ENCODE measurements at regions not wholly inside any gene's neighbourhood (a gene's known extent, or its start where the extent isn't known, plus 50 kb on each side); places are given as distances from the start of the nearest gene placed in this dataset.
"Not testable (repeated sequence)": the region's sequence is repeated elsewhere in the genome, so short reads cannot be mapped to it uniquely, and the experiment has no call there.

DNA sequence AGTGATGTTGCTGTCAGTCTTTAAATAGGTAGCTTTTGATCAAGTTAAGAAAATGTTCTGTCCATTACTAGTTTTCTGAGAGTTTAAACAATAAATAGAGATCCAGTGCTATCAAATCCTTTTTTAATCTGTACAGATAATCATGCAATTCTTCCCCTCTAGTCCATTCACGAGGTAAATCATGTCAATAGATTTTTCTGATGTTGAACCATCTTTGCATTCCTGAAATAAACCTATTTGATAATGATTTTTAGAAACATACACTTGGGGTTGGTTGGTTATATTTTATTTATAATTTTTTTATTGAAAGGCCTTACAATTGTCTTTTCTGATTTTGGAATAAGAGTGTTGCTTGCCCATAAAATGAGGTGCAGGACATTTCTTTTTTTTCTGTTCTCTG, 95.0 kb downstream of the FAM53A start:
- no peak for DNase-seq

DNA sequence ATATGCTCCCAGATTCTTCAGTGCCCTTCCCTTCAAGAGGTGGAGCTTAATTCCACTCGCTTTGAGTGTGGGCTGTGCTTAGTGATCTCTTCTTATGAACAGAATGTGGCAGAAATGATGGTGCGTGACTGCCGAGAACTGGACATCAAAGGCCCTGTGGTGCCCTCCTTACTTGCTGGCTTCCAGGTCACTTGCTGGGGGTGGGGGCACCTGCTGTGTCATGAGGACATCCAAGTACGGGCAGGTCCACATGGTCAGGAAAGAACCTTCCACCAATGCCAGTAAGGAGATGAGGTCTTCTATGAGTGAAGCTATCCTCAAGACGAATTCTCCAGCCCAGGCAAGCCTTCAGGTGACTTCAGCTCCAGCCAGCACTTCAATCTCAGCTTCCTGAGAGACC, 95.8 kb downstream of the FAM53A start:
- no peak for DNase-seq

DNA sequence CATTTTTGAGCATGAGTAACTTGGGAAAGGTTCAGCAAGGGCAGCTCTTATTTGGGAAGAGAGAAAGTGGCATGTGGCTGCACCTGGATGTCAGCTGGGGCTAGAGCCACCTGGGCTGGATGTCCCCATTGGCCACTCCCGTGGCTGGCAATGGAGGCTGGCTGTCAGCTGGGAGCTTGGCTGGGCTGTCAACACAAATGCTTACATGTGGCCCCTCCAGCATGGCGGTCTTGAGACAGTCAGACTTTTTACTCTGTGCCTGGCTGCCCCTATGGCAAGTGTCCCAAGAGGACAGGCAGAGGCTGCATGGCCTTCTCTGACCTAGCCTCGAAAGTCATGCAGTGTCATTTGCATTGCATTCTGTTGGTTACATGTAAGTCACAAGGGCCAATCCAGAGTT, 99.6 kb downstream of the FAM53A start:
- no peak for DNase-seq

DNA sequence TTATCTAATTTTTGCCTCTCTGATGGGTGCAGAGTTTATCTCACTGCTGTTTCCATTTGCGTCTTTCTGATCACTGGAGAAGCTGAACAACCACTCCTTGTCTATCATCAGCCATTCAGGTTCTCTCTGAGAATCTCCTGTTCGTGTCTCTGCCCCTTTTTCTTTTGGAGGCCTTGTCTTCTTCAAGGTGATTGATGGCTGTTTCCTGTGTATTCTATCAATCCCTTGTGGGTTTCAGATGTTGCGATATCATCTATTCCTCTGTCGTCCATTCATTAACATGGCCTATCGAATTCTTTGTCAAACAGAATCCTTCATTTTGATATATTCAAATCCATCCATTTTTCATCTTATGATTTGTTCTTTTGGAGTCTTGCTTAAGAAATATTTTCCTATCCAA, 100.3 kb downstream of the FAM53A start:
- no peak for DNase-seq

DNA sequence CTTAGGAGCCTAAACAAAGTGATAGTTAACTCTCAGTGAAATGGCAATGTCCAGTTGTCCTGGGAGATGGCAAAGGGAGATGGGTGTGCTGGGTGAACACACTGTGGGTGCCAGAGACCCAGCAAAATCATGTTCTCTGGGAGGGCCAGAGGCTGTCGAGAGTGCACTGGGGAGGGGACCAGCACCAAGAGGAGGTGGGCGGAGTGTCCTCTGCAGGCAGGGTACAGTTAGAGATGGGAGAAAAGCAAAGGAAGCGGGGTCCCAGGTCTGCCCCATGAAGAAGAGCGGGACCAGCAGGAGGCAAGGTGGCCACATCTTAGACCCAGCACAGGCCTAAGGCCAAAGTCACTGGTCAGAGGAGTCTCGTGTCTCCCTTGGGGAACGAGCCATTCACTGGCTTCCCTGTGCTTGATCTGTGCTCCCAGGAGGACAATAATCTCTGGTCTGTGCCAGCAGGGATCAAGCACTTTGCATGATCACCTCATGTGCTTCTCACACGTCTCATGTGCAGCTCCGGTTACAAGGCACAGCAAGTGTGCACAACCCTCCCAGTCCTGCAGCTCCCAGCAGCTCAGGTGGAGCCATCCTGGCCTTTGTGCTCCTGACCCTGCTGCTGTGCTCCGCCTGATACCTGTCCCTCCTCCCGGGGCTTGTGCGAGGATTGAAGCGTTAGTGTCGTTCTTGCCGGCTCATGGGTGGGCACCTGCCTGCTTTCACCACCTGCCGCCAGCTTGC, 100.9 kb downstream of the FAM53A start:
- DNase-seq, result no peak

DNA sequence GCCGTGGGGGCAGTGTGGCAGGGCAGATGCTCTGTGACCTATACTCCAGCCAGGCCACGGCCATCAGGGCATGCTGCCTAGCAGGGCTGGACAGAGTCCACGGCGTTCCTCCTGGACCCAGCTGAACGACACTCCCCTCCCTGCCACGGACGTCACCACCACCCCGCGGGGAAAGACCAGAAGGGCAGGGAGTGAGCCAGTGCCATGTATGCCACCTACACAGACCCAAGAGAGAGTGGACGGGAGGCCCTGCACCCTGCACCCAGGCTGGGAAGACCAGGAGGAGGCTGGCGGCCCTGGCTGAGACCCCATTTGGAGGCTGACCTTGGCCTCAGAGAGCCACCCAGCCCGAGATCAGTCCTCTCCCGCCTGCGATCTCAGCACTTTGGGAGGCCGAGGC, 101.9 kb downstream of the FAM53A start:
- DNase-seq, result no peak

DNA sequence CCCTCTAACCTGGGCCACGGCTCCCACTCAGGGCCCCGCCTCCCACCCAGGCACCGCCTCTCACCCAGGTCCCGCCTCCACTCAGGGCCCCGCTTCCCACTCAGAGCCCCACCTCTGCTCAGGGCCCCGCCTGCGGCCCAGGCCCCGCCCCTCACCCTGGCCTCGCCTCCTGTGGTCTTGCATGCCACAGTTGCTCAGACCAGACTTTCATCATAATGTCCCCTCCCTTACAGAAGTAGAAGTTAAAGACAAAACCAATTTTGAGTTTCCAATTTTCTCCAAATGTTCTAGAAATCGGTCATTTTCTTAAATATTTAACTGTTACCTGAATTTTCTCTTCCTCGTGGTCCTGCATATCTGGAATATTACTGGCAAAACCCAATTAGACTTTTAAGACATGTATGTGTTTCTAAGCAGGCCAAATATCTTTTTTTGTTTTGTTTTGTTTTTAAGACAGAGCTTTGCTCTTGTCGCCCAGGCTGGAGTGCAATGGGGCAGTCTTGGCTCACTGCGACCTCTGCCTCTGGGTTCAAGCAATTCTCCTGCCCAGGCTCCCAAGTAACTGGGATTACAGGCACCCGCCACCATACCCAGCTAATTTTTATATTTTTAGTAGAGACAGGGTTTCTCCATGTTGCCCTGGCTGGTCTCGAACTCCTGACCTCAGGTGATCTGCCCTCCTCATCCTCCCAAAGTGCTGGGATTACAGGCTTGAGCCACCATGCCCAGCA, 102.8 kb downstream of the FAM53A start:
- peak; percentile 84 for DNase-seq

DNA sequence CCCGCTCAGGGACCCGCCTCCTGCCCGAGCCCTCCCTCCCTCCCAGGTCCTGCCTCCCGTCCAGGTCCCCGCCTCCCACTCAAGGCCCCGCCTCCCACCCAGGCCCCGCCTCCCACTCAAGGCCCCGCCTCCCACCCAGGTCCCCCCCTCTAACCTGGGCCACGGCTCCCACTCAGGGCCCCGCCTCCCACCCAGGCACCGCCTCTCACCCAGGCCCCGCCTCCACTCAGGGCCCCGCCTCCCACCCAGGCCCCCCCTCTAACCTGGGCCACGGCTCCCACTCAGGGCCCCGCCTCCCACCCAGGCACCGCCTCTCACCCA, 103.5 kb downstream of the FAM53A start:
- not testable (repeated sequence) for DNase-seq

DNA sequence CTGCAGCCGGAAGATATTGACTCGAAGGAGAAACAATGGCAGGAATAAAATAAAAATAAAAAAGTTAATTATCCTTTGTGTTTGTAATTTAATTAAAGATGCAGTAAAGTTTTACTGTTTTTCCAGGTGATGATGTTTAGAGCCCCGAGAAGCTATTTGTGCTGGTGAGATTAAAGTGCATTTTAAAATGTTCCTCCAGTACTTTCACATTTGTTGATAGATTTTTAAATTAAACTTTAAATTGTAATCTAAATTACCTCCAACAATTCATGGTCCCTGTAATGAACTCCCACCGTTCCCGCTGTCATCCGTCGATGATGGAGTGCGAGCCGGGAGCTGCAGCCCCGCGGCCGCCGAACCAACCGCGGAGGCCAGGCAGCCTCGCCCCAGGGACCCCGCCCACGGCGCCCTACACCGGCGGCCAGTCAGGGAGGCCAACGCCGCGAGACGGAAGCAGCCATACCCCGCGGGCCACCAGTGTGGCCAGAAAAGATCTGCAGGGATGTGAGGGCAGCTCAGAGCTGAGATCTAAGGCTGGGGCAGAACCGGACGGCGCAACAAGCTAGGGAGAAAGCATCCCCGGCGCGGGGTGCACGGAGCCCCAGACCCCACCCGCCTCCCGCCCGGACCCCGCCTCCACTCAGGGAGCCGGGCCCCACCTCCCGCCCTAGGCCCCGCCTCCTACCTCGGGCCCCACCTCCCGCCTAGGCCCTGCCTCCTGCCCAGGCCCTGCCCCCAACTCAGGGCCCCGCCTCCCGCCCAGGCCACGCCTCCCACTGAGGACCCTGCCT, 104.0 kb downstream of the FAM53A start:
- DNase-seq, result peak; percentile 81

DNA sequence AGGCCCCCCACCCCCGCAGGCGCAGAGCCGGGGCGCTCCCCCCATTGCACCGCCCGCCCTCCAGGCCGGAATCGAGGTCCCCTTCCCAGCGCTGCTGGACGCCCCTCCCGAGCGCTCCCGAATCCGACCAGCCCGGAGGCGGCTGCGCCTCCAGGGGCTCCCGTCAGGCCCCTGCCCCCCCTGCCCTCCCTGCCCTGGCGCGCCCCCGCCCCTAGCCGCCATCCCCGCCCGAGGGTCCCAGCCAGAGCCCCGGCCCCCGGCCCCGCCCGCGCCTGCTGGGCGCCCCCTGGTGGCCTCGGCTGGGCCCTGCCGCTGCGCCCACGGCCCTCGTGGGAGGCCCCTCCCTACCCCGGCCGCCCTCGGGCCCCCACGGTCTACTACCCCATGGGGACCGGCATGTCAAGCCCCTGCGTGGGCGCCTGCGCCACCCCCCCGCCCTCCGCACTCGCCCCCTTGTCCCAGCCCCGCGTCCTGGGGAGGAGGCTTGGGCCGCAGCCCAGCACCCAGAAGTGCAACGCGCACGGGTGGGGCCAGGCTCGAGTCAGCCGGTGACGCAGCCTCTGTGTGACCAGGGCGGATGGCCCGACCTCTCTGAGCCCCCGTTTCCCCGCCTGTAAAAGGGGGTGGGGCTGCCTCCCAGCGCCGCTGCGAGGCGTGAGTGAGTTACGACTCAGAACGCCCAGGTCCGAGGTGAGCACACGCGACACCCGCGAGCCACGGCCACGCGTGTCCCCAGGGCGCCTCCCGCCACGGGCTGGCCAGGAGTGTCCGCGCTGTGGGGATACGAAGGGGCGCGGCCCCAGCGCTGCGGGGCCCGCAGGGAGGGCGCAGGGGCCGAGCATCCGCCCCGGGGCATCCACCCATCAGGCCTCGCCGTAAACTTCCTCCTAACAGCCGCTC, 104.9 kb downstream of the FAM53A start:
- DNase-seq, result peak; percentile 61

DNA sequence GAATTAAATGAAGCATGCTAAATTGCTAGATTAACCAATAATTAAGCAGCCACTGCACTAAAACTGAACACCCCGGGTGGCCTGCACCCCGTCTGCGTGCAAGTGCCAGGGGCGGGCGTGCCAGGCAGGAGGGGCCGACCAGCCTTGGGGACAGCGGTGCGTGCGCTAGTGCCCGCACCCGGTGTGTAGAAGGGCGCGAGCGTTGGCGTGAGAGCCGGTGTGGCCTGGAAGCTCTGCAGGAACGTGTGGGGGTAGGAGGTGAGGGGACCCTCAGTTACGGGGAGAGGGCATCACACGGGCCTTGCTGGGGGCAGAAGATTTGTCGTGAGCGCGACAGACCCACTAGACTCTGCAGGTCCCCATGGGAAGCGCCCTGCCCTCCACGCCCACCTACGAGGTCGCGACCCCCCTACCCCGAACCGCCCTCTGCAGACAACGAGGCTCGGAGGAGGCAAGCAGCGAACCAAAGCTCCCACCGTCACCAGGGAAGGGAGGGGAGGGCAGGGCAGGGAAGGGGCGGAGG, 105.8 kb downstream of the FAM53A start:
- no peak for DNase-seq

DNA sequence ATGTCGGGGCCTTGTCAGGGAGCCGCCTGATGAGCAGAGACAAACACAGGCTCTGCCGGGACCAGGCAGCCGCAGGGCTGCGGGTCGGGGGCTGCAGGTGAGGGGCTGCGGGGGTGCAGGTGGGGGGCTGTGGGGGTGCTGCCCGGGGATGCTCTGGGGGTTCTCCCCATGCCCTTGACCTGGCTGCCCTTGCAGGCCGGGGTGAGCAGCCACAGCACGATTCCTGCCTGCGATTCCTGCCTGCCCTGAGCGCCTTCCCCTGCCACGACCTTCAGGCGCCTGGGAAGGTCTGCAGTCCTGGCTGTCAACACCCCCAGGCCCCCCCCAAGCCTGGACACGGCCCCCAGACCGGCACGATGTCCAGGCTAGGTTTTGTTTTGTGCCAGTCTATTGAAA, 106.3 kb downstream of the FAM53A start:
- DNase-seq, result no peak

DNA sequence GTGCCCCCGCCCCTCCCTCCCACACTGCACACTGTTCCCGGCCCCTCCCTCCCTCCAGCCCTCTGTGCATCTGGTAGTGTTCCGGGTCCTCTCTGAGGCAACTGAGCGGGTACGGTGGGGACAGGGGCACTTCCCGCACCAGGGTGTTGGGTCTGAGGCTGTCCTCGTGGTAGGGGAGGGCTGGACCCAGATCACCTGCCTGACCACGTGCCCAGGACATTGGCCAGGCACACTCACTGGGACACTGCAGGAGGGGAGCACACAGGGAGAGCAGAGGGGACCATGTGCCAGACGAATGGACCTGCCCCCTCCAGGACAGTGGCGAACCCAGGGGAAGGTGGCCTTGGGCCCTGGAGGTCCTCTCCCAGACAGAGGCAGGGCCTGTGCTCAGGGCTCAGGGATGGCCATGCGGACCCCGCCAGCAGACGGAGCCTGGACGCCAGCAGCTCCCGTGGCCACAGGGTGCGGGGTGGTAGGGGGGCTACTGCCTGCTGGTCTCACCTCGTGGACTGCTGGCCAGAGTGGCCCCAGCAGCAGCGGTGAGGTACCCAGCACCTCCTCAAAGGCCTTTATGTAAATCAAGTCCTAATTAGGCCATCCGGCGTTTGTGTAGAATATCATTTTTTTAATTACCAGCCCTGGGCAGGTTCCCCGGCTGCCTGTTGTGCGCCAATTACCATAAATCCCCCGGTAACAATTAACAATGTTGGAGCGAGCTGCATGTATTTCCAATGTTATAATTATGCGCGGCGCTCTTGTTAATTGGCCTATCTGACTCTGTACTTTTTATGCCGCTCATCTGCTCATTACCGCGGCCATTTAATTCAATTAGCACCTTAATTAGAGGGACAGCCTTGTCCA, 106.9 kb downstream of the FAM53A start:
- DNase-seq, result no peak

DNA sequence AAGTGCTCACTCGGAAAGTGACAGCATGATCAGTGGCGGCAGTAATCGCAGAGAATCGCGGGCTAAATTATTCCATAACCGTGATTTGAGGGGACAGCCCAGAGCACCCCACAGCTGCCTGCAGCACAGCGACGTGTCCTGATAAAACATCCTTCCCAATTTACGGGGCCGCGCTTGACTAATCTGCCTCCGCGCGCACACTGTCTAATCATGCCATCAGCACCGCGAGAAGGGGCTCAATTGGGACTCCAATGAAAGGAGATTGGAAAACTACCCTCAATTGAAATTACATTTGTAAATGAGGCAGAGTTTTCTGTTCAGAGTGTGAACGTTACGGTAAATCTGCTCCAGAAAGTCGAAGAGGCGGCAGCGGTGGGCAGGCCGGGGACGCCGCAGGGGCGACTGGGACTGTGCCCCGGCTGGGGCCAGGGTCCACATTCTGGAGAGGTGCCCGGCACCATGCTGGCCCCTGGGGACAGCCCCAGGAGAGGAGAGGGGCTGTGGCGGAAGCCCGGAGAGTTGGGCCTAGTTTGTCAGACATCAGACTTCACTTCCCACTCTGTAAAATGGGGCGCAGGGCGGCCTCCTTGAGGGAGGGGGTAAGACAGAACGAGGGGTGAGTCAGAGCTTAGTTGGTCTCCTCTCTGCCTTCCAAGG, 107.7 kb downstream of the FAM53A start:
- DNase-seq, result no peak

DNA sequence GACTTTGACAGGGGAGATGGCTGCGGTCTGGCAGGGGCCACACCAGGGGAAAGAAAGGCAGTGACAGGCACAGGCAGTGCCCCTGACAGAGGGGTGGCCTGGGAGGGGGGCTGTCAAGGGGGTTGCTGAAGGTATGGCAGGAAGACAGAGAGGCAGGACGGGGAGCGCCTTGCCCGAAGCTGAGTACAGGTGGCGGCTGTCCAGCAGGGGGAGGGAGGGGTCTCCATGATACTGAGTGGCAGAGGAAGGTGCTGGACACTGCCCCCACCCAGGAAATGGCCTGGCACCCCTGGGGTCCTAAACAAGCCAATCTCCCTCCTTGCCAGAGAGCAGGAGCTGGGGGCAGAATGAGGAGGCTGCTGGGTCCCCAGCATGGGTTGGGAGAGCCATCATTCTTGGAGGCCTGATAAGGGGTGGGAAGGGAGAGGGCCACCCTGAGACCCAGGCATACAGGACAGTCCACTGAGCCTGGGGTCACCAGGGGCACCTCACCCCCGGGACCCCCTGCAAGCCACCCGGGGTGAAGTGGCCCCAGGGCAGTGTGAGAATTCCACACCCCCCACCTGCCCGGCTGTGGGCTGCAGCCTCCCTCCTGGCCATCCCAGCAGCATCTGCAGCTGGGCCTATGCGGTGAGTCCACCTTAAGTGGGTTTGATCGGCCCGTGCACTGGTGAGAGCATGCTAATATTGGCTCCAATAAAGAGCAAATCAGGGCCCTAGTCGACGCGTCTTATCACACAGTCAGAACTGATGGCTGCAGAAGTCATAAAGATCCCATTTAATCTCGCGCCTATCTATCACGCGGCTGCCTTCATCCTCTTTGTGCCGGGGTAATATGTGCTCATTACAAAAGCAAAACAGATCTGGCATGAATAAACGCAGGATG, 108.5 kb downstream of the FAM53A start:
- DNase-seq, result no peak

DNA sequence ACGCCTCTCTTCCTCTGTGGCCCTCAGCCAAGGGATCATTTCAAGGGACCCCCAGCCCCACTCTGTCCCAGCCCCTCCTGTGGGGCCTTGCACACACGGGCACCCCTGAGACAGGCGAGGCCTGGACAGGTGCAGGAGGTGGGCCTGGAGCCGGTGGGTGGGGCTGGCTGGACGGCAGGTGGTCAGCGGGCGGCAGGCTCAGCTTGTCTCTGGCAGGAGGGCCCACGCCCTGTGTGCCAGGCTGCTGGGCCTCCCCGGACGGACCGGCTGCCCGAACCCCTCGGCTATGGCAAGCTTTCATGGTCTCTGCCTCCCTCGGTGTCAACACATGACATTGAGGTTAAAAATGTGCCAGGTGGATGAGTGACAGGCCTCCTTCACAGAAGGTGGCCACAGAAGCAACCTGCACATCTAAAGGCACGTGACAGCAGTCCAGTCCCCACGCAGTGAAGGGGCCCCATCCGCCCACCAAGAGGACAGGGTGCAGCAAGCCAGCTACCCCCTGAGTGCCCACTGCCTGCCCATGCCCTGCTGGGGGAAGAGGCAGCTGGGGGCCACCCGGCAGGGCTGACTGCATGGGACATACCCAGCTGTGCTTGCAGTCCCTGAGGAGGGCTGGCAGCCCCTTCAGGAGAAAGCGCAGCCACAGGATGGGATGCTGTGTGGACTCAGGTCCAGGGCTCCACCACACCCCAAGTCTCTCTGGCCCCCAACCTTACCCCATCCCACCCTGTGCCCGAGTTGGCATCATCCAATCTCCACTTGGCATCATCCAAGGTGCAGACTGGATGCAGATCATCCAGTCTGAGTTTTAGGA, 109.3 kb downstream of the FAM53A start:
- DNase-seq, result no peak

DNA sequence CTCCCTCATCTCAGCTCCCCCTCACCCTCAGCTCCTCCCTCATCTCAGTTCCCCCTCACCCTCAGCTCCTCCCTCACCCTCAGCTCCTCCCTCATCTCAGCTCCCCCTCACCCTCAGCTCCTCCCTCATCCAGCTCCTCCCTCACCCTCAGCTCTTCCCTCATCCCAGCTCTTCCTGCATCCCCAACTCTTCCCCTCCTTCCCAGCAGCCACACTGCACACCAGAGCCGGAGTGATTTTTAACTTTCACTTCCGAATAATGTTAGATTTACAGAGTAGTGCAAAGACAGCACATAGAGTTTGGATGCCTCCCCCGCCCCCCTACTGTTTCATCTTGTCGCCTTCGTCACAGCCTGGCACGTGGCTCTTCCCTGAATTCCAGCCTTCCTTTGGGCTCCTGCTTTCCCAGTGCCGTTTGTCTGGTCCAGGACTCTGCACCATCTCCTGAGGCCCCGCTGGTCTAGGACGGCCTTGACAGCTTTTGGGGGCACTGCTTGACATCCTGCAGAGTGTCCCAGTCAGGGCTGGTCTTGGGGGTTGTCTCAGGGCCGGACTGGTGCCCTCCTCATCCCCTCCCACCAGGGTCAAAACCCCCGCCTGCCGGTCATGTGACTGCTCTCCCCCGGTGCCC, 110.2 kb downstream of the FAM53A start:
- no peak for DNase-seq

DNA sequence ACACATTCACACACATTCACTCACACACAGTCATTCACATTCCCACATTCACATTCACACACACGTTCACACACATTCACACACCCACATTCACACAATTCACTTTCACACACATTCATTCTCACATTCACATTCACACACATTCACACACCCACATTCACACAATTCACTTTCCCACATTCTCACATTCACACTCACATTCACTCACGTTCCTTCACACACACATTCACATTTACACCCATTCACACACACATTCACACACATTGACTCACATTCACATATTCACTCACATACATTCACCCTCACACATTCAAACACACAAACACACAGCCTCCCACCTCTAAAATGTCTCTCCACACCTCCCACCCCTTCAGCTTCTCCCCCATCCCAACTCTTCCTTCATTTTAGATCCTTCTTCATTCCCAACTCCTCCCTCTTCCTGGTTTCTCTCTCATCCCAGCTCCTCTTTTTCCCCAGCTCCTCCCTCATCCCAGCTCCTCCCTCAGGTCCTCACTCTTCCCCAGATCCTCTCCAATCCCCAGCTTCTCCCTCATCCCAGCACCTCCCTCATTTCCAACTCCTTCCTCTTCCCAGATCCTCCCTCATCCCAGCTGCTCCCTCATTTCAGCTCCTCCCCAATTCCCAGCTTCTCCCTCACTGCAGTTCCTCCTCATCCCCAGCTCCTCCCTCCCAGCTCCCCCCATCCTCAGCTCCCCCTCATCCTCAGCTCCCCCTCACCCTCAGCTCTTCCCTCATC, 111.0 kb downstream of the FAM53A start:
- DNase-seq, result no peak
